H1 (cell line): ENCODE measurements at regions not wholly inside any gene's neighbourhood (a gene's known extent, or its start where the extent isn't known, plus 50 kb on each side); places are given as distances from the start of the nearest gene placed in this dataset.

ENCODE experiments used
- CTCF ChIA-PET: fragments of 300-600 bp; sonication (Branson Sonifier 250); formaldehyde crosslinking; loops from one replicate; lab custom pipeline; 2021; ENCODE audit not compliant: partially characterized antibody; lab: Charles Lee
- POLR2A ChIA-PET: fragments of 300-600 bp; sonication (Branson Sonifier 250); formaldehyde crosslinking; loops from one replicate; lab custom pipeline; 2021; ENCODE audit warnings: inconsistent platforms; ENCODE audit not compliant: partially characterized antibody; lab: Charles Lee
- DNase-seq, 2 experiments: peaks; one replicate each; pipeline versions ENCODE4 v3.0.0 to v3.0.0-alpha.2; 2010 to 2022; ENCODE audit warnings: low spot score in 2 of 2, low read depth in 1 of 2, mixed read lengths in 1 of 2
- FAIRE-seq: peaks from 2 replicates; lab custom pipeline; 2011; peaks lifted over from hg19 to GRCh38; lab: Jason Lieb, UNC
- H2AFZ ChIP-seq: 2 replicates; pipeline ENCODE4 v1.8.1; 2012; ENCODE audit warnings: low read length, inconsistent platforms
- H2AK5ac ChIP-seq: 2 replicates; pipeline ENCODE4 v1.6.1; 2013; ENCODE audit warnings: low read depth, low read length
- H2BK120ac ChIP-seq: replicated peaks from 2 replicates; pipeline ENCODE3; 2013; ENCODE audit warnings: low read depth, low read length, inconsistent platforms
- H2BK12ac ChIP-seq: 2 replicates; pipeline ENCODE4 v1.6.1; 2013; ENCODE audit warnings: low read depth, low read length
- H2BK15ac ChIP-seq: 2 replicates; pipeline ENCODE4 v1.6.1; 2013; ENCODE audit warnings: low read length
- H2BK20ac ChIP-seq: 2 replicates; pipeline ENCODE4 v1.6.1; 2013; ENCODE audit warnings: low read length
- H2BK5ac ChIP-seq: 2 replicates; pipeline ENCODE4 v1.6.1; 2013; ENCODE audit warnings: low read depth, low read length
- H3K14ac ChIP-seq: 2 replicates; pipeline ENCODE4 v1.6.1; 2013; ENCODE audit warnings: inconsistent platforms; ENCODE audit not compliant: insufficient read length
- H3K18ac ChIP-seq: 2 replicates; pipeline ENCODE4 v1.6.1; 2013; ENCODE audit warnings: low read length; ENCODE audit errors: extremely low read depth
- H3K23ac ChIP-seq: 2 replicates; pipeline ENCODE4 v1.6.1; 2013; ENCODE audit warnings: inconsistent platforms; ENCODE audit not compliant: insufficient read length
- H3K23me2 ChIP-seq: 2 replicates; pipeline ENCODE4 v1.6.1; 2013; ENCODE audit warnings: low read depth, low read length
- H3K27ac ChIP-seq: 2 replicates; pipeline ENCODE4 v1.6.1; 2011; ENCODE audit warnings: low read depth, low read length, inconsistent platforms
- H3K27me3 ChIP-seq, 4 experiments: replicated peaks in 1 of 4; 1 replicate in 1 of 4; 2 replicates in 3 of 4; pipeline versions ENCODE4 v1.6.1 to v1.8.1; 2011 to 2013; ENCODE audit warnings: low read length in 3 of 4, mild to moderate bottlenecking in 3 of 4, inconsistent platforms in 2 of 4, mixed read lengths in 2 of 4, moderate library complexity in 1 of 4; ENCODE audit not compliant: control insufficient read depth in 3 of 4, insufficient read depth in 3 of 4; ENCODE audit errors: extremely low read depth in 1 of 4
- H3K36me3 ChIP-seq, 4 experiments: 2 replicates each; pipeline versions ENCODE4 v1.6.1 to v1.8.1; 2011 to 2013; ENCODE audit warnings: mild to moderate bottlenecking in 4 of 4, low read length in 3 of 4, moderate library complexity in 2 of 4, control low read depth in 1 of 4, inconsistent platforms in 1 of 4; ENCODE audit not compliant: insufficient read depth in 4 of 4, control insufficient read depth in 2 of 4
- H3K4ac ChIP-seq: replicated peaks from 2 replicates; pipeline ENCODE3; 2013; ENCODE audit warnings: low read length, low read depth, mixed read lengths, inconsistent platforms; ENCODE audit not compliant: insufficient read length
- H3K4me1 ChIP-seq, 4 experiments: replicated peaks in 1 of 4; 1 replicate in 1 of 4; 2 replicates in 3 of 4; pipeline versions ENCODE4 v1.6.1 to v1.8.1; 2011 to 2013; ENCODE audit warnings: low read length in 3 of 4, inconsistent platforms in 2 of 4, mixed read lengths in 1 of 4; ENCODE audit not compliant: insufficient read depth in 4 of 4, control insufficient read depth in 3 of 4
- H3K4me2 ChIP-seq, 2 experiments: 2 replicates each; pipeline versions ENCODE4 v1.6.1 to v1.8.1; 2011 to 2013; ENCODE audit warnings: low read depth in 2 of 2, low read length in 2 of 2, control low read depth in 1 of 2, inconsistent platforms in 1 of 2, mild to moderate bottlenecking in 1 of 2; ENCODE audit not compliant: insufficient read depth in 1 of 2
- H3K4me3 ChIP-seq, 4 experiments: fragments of 200-600, 300-600 bp in 1 of 4; sonication (generic), shearing (Covaris generic), sonication (Bioruptor Twin) in 1 of 4; 2 replicates each; pipeline versions ENCODE4 v1.5.1 to v1.8.1; 2011 to 2016; ENCODE audit warnings: low read length in 4 of 4, low read depth in 3 of 4, control low read depth in 2 of 4, inconsistent platforms in 2 of 4, mild to moderate bottlenecking in 2 of 4, mixed read lengths in 1 of 4, moderate library complexity in 1 of 4; ENCODE audit not compliant: insufficient read depth in 2 of 4; ENCODE audit errors: extremely low read depth in 1 of 4
- H3K56ac ChIP-seq: replicated peaks from 2 replicates; pipeline ENCODE3; 2013; ENCODE audit warnings: low read depth, mild to moderate bottlenecking, mixed read lengths, low read length, inconsistent platforms; ENCODE audit not compliant: insufficient read length
- H3K79me1 ChIP-seq: 2 replicates; pipeline ENCODE4 v1.6.1; 2013; ENCODE audit warnings: low read depth, low read length, control low read depth
- H3K79me2 ChIP-seq, 2 experiments: 2 replicates each; pipeline versions ENCODE4 v1.6.1 to v1.8.1; 2012 to 2013; ENCODE audit warnings: low read length in 2 of 2, mild to moderate bottlenecking in 2 of 2, inconsistent platforms in 1 of 2; ENCODE audit not compliant: insufficient read depth in 2 of 2, control insufficient read depth in 1 of 2
- H3K9ac ChIP-seq, 4 experiments: replicated peaks in 1 of 4; 1 replicate in 1 of 4; 2 replicates in 3 of 4; pipeline versions ENCODE4 v1.6.1 to v1.8.1; 2011 to 2013; ENCODE audit warnings: low read depth in 3 of 4, low read length in 3 of 4, control low read depth in 2 of 4, mild to moderate bottlenecking in 2 of 4, moderate library complexity in 2 of 4, inconsistent platforms in 1 of 4; ENCODE audit errors: extremely low read depth in 1 of 4
- H3K9me3 ChIP-seq, 2 experiments: 2 replicates each; pipeline versions ENCODE4 v1.6.1 to v1.8.1; 2012 to 2013; ENCODE audit warnings: mild to moderate bottlenecking in 2 of 2, moderate library complexity in 2 of 2, control low read depth in 1 of 2, inconsistent platforms in 1 of 2, low read depth in 1 of 2, low read length in 1 of 2, mixed read lengths in 1 of 2; ENCODE audit not compliant: insufficient read depth in 2 of 2
- H4K20me1 ChIP-seq, 2 experiments: replicated peaks in 1 of 2; 2 replicates each; pipeline versions ENCODE3 to v1.8.1; 2011 to 2013; ENCODE audit warnings: inconsistent platforms in 2 of 2, low read length in 2 of 2, mild to moderate bottlenecking in 1 of 2; ENCODE audit not compliant: insufficient read depth in 2 of 2, control insufficient read depth in 1 of 2
- H4K5ac ChIP-seq: 2 replicates; pipeline ENCODE4 v1.6.1; 2013; ENCODE audit warnings: low read length, low read depth, mixed read lengths, inconsistent platforms; ENCODE audit not compliant: insufficient read length
- H4K8ac ChIP-seq: 2 replicates; pipeline ENCODE4 v1.8.0; 2013; ENCODE audit warnings: mild to moderate bottlenecking, moderate library complexity, low read length, inconsistent platforms; ENCODE audit not compliant: insufficient read depth; ENCODE audit errors: extremely low read depth
- H4K91ac ChIP-seq: replicated peaks from 2 replicates; pipeline ENCODE3; 2013; ENCODE audit warnings: low read length, mixed read lengths, inconsistent platforms; ENCODE audit not compliant: insufficient read length
- BACH1 ChIP-seq: IDR thresholded peaks from 2 replicates; pipeline ENCODE4 v1.6.1; 2012; ENCODE audit warnings: low read length, improper control_type of control experiment
- RAD21 ChIP-seq, 2 experiments: IDR thresholded peaks in 1 of 2; conservative IDR thresholded peaks in 1 of 2; 2 replicates each; pipeline ENCODE4 v1.6.1; 2011; ENCODE audit warnings: low read depth in 2 of 2, low read length in 2 of 2, improper control_type of control experiment in 1 of 2, inconsistent platforms in 1 of 2, mild to moderate bottlenecking in 1 of 2, moderate library complexity in 1 of 2
- whole genome bisulfite sequencing, 2 experiments: shearing (Covaris generic) in 1 of 2; methylation state at CpG; one replicate each; pipeline versions ENCODE4 v1.1.6 to v1.1.7; 2013 to 2015; ENCODE audit warnings: low lambda C conversion rate in 2 of 2, mixed read lengths in 2 of 2, inconsistent platforms in 1 of 2, low coverage in 1 of 2, missing lambda C conversion rate in 1 of 2; ENCODE audit not compliant: insufficient replicate concordance in 2 of 2, insufficient coverage in 1 of 2, insufficient read length in 1 of 2; ENCODE audit errors: extremely low coverage in 1 of 2, missing lambda C conversion rate in 1 of 2; 5-methylcytosine and 5-hydroxymethylcytosine counted together

- Histone ChIP-seq H2BK120ac (no peak overlapping the region), H2BK20ac (no peak overlapping the region), H3K4me1 (peaks cover 0 to 8% (median 2%) of the 10 kb centered on the region in 4 experiments; a peak in 3 of 7 replicates), H2AK5ac (no peak overlapping the region), H3K56ac (no peak overlapping the region), H4K91ac (no peak overlapping the region), H3K23ac (no peak overlapping the region), H3K18ac (no peak overlapping the region), H3K23me2 (peaks cover 3% of the 10 kb centered on the region; the same call in 1 of the 2 replicates), H4K5ac (no peak overlapping the region), H3K27me3 (no peaks in the 10 kb centered on the region), H4K8ac (no peak overlapping the region), H4K20me1 (peaks cover 0 to 2% of the 10 kb centered on the region in 2 experiments), H3K4me3 (peak overlapping the region; percentile 54 to 89 (median 72)), H2BK12ac (no peak overlapping the region), H2BK15ac (no peak overlapping the region), H3K79me2 (peaks cover 0 to 33% of the 10 kb centered on the region in 2 experiments; a peak in 3 of 4 replicates), H3K4me2 (peak overlapping the region; percentile 86 to 91), H2BK5ac (no peak overlapping the region; the same call in 1 of the 2 replicates), H3K14ac (no peak overlapping the region), H3K9ac (peak overlapping the region in 3 of 4 experiments; percentile 35 to 50 (median 49); a peak in 4 of 7 replicates), H3K36me3 (no peaks in the 10 kb centered on the region), H2AFZ (peak overlapping the region; percentile 71), H3K27ac (no peak overlapping the region), H3K9me3 (no peaks in the 10 kb centered on the region), H3K79me1 (no peaks in the 10 kb centered on the region), H3K4ac (no peak overlapping the region)
- ChIA-PET POLR2A (interaction anchor here (0.6 to 2.9 kb wide), 4 partner anchors 8 to 135 kb away, joined by 3 to 19 read pairs (median 4); no protein-coding TSS in a partner anchor), CTCF (interaction anchor here (0.6 kb wide), 1 partner anchor 131 kb away, joined by 3 read pairs; no protein-coding TSS in a partner anchor)
- no peak for FAIRE-seq
- TF ChIP-seq RAD21 (IDR thresholded peaks at IDR 0.05 in 1 of 2, conservative IDR thresholded peaks at IDR 0.05 in 1 of 2; ENCODE audit: low read depth in 2 of 2, low read length in 2 of 2): 0 out of 4 replicates have a peak, but pooled peaks of 1 of the 2 experiments have one; percentile 8
- TF ChIP-seq BACH1: no peak
- WGBS, 2 experiments: 19% methylated on average over 5 of the region's 5 CpGs; no CpG with 5 or more reads in 1 of the 2 experiments
- DNase-seq: no peak
Observed at GRCh38 chr14:71319666-71320065, 412.4 kb downstream of the PCNX1 start.
